ENCODE measurements at regions not wholly inside any gene's neighbourhood (a gene's known extent, or its start where the extent isn't known, plus 50 kb on each side); places are given as distances from the start of the nearest gene placed in this dataset.
"Not testable (repeated sequence)": the region's sequence is repeated elsewhere in the genome, so short reads cannot be mapped to it uniquely, and the experiment has no call there.

- no peaks in the 10 kb centered on the region for H3K36me3 Mint-ChIP-seq (ENCODE audit: low read depth)
- no peak for DNase-seq
- no peaks in the 10 kb centered on the region for H3K4me1 Mint-ChIP-seq
- H3K9me3 Mint-ChIP-seq: no peaks in the 10 kb centered on the region
- ChIA-PET CTCF (no interaction called here), POLR2A (no interaction called here)
- peaks cover 23% of the 10 kb centered on the region for H3K27me3 Mint-ChIP-seq
- no peak overlapping the region for H3K27ac Mint-ChIP-seq
- H3K4me3 Mint-ChIP-seq: no peak overlapping the region
These were observed 208.7 kb upstream of the PRKCQ start for GRCh38 chr10:6788731-6789130.

- H3K27ac Mint-ChIP-seq: no peak overlapping the region
- peaks cover 26% of the 10 kb centered on the region for H3K27me3 Mint-ChIP-seq
- no peak for DNase-seq
- H3K9me3 Mint-ChIP-seq: no peaks in the 10 kb centered on the region
- H3K36me3 Mint-ChIP-seq (ENCODE audit: low read depth): no peaks in the 10 kb centered on the region
- H3K4me3 Mint-ChIP-seq: no peak overlapping the region
- ChIA-PET CTCF (no interaction called here), POLR2A (interaction anchor here (0.6 kb wide), 1 partner anchor 490 kb away, joined by 6 read pairs; no protein-coding TSS in a partner anchor)
- no peaks in the 10 kb centered on the region for H3K4me1 Mint-ChIP-seq
These were observed 208.2 kb upstream of the PRKCQ start for GRCh38 chr10:6788231-6788630.

- no peak for DNase-seq
- ChIA-PET CTCF (interaction anchor here (0.5 kb wide), 1 partner anchor 491 kb away, joined by 3 read pairs; no protein-coding TSS in a partner anchor), POLR2A (interaction anchor here (0.6 kb wide), 1 partner anchor 490 kb away, joined by 6 read pairs; no protein-coding TSS in a partner anchor)
- no peaks in the 10 kb centered on the region for H3K4me1 Mint-ChIP-seq
- H3K9me3 Mint-ChIP-seq: no peaks in the 10 kb centered on the region
- H3K27ac Mint-ChIP-seq: no peak overlapping the region
- H3K27me3 Mint-ChIP-seq: peaks cover 28% of the 10 kb centered on the region
- no peak overlapping the region for H3K4me3 Mint-ChIP-seq
- no peaks in the 10 kb centered on the region for H3K36me3 Mint-ChIP-seq (ENCODE audit: low read depth)
These were observed 207.6 kb upstream of the PRKCQ start for GRCh38 chr10:6787718-6788117.

DNA sequence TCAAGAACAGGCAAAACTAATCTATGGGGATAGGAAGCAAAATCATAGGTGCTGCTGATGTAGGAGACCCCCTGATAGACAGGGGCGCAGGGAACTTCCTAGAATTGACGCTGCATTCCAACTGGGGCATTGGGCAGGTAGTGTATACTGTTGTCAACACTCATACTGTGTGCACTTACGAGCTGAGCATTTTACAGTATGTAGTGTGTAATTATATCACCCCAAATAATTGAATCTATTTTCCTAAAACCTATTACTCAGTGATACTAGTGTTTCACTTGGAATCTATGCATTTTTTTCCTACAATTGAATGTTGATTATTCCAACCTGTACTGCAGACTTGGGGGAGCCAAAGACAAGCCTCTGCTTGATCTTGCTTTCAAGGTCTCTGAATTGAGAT is 207.0 kb upstream of the PRKCQ start:
- H3K4me3 Mint-ChIP-seq: no peak overlapping the region
- CTCF ChIA-PET: interaction anchor here (0.5 to 0.7 kb wide), 2 partner anchors 69 to 492 kb away, joined by 3 to 4 read pairs; no protein-coding TSS in a partner anchor
- H3K36me3 Mint-ChIP-seq (ENCODE audit: low read depth): no peaks in the 10 kb centered on the region
- peaks cover 26% of the 10 kb centered on the region for H3K27me3 Mint-ChIP-seq
- DNase-seq: no peak
- H3K9me3 Mint-ChIP-seq: no peaks in the 10 kb centered on the region
- POLR2A ChIA-PET: no interaction called here
- no peaks in the 10 kb centered on the region for H3K4me1 Mint-ChIP-seq
- no peak overlapping the region for H3K27ac Mint-ChIP-seq

DNA sequence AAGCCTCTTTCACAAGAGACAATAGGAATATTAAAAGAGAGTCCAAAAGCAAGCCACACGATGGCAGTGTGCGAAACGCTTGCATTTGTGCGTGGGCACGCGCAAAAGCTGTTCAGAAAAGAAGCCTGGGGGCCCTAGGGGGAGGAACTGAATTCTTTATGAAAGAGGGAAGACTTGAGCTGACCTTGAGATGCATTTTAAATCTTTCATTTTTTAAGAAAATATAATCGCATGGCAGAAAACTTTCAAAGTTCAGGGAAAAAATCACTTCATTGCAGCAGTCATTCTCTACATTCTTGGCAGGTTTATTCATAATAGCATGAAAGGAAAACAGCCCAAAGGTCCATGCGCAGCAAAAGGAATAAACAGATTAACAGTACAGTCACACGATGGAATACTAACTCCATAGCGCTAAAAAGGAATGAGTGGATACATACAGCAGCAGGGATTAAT is 206.5 kb upstream of the PRKCQ start:
- POLR2A ChIA-PET: no interaction called here
- Mint-ChIP-seq H3K36me3 (ENCODE audit: low read depth) (no peaks in the 10 kb centered on the region), H3K27ac (no peak overlapping the region), H3K4me1 (no peaks in the 10 kb centered on the region), H3K9me3 (no peaks in the 10 kb centered on the region), H3K4me3 (no peak overlapping the region), H3K27me3 (peaks cover 25% of the 10 kb centered on the region)
- no peak for DNase-seq
- CTCF ChIA-PET: interaction anchor here (0.7 kb wide), 1 partner anchor 69 kb away, joined by 4 read pairs; no protein-coding TSS in a partner anchor

- H3K36me3 Mint-ChIP-seq (ENCODE audit: low read depth); POLR2A ChIA-PET; H3K27ac Mint-ChIP-seq; H3K4me1 Mint-ChIP-seq; CTCF ChIA-PET; H3K4me3 Mint-ChIP-seq; DNase-seq; H3K9me3 Mint-ChIP-seq: not testable (repeated sequence)
- peaks cover 24% of the 10 kb centered on the region for H3K27me3 Mint-ChIP-seq
These were observed 204.4 kb upstream of the PRKCQ start for GRCh38 chr10:6784429-6784828.

DNA sequence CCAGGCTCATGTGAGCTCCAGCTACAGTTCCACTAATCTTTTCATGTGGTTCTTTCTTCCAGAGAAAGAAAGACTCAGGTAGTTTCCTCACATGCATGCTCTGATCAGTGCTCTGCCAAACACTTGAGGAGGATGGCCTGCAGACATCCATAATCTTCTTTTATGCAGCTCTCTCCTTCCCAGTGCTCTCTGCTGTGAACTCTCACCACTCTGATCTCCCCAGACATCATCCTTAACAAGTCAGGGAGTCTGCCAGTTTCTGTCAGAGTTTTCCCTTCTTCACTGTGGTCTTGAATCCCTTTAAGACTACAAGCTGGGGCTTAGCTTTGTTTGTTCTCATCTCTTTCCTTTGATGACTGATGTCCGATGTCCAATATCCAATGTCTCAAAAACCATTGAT is 203.4 kb upstream of the PRKCQ start:
- Mint-ChIP-seq H3K27ac (no peak overlapping the region), H3K9me3 (no peaks in the 10 kb centered on the region), H3K27me3 (peaks cover 20% of the 10 kb centered on the region), H3K36me3 (ENCODE audit: low read depth) (no peaks in the 10 kb centered on the region), H3K4me3 (no peak overlapping the region), H3K4me1 (no peaks in the 10 kb centered on the region)
- CTCF ChIA-PET: interaction anchor here (1.1 to 1.3 kb wide), 3 partner anchors 11 to 43 kb away, joined by 3 read pairs; no protein-coding TSS in a partner anchor
- DNase-seq: no peak
- POLR2A ChIA-PET: no interaction called here

GRCh38 chr10:6782378-6782777 is 202.3 kb upstream of the PRKCQ start:
- Mint-ChIP-seq H3K27me3 (peaks cover 25% of the 10 kb centered on the region), H3K4me3 (no peak overlapping the region), H3K27ac (no peak overlapping the region), H3K4me1 (no peaks in the 10 kb centered on the region), H3K36me3 (ENCODE audit: low read depth) (no peaks in the 10 kb centered on the region), H3K9me3 (no peaks in the 10 kb centered on the region)
- CTCF ChIA-PET: interaction anchor here (1.1 to 1.3 kb wide), 2 partner anchors 35 to 42 kb away, joined by 3 read pairs; no protein-coding TSS in a partner anchor
- POLR2A ChIA-PET: no interaction called here
- no peak for DNase-seq

- Mint-ChIP-seq H3K27me3 (peaks cover 30% of the 10 kb centered on the region), H3K9me3 (no peaks in the 10 kb centered on the region), H3K27ac (no peak overlapping the region), H3K4me3 (no peak overlapping the region), H3K36me3 (ENCODE audit: low read depth) (no peaks in the 10 kb centered on the region), H3K4me1 (no peaks in the 10 kb centered on the region)
- CTCF ChIA-PET: no interaction called here
- DNase-seq: no peak
- POLR2A ChIA-PET: no interaction called here
These were observed 201.2 kb upstream of the PRKCQ start for GRCh38 chr10:6781133-6781770.

GRCh38 chr10:6780008-6780677 is 200.1 kb upstream of the PRKCQ start:
- no peaks in the 10 kb centered on the region for H3K4me1 Mint-ChIP-seq
- no peak overlapping the region for H3K27ac Mint-ChIP-seq
- no peaks in the 10 kb centered on the region for H3K36me3 Mint-ChIP-seq (ENCODE audit: low read depth)
- ChIA-PET POLR2A (no interaction called here), CTCF (no interaction called here)
- H3K9me3 Mint-ChIP-seq: no peaks in the 10 kb centered on the region
- peaks cover 35% of the 10 kb centered on the region for H3K27me3 Mint-ChIP-seq
- DNase-seq: no peak
- H3K4me3 Mint-ChIP-seq: no peak overlapping the region

DNA sequence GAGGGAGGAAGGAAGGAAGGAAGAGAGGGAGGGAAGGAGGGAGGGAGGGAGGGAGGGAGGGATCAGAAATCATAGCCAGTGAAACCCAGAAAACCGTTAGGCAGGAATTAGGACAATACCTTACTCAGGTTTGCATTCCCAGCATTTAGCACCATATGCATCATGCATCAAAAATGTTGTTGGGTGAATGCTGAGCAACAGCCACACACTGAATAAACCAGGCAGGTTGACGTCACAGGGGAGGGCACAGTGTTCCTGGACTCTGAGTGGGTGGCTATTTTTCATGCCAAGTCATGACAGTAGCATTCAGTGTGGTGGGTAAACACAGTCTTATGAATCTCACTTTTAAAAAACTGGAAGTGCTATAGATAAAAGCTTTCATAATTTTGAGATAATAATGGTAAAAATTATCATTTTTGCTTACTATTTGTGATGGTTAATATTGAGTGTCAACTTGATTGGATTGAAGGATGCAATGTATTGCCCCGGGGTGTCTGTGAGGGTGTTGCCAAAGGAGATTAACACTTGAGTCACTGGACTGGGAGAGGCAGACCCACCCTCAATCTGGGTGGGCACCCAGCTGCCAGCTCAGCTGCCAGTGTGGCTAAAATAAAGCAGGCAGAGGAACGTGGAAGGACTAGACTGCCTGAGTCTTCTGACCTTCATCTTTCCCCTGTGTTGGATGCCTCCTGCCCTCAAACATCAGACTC is 199.1 kb upstream of the PRKCQ start:
- H3K4me3 Mint-ChIP-seq: no peak overlapping the region
- H3K36me3 Mint-ChIP-seq (ENCODE audit: low read depth): no peaks in the 10 kb centered on the region
- ChIA-PET CTCF (no interaction called here), POLR2A (no interaction called here)
- H3K27me3 Mint-ChIP-seq: peaks cover 39% of the 10 kb centered on the region
- H3K27ac Mint-ChIP-seq: no peak overlapping the region
- no peak for DNase-seq
- H3K4me1 Mint-ChIP-seq: no peaks in the 10 kb centered on the region
- no peaks in the 10 kb centered on the region for H3K9me3 Mint-ChIP-seq

DNA sequence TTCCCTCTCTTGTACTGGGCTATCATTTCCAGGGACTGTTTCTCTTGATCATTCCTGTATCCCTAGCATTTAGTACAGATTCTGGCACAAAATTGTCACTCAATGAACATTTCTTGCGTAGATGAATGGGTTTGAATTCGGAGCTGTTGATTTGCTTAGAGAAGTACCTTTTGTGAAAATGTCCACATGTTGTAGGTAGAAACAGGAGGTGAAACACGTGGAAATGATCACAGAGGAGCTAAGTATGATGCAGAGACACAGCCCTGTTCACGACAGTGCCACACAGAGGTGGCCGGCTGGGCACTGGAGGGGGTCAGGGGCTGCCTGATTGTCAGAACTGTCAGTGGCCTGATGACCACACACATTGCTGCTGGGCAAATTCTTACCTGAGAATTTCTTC is 196.1 kb upstream of the PRKCQ start:
- Mint-ChIP-seq H3K4me3 (no peak overlapping the region), H3K27me3 (peaks cover 30% of the 10 kb centered on the region), H3K27ac (no peak overlapping the region), H3K9me3 (no peaks in the 10 kb centered on the region), H3K36me3 (ENCODE audit: low read depth) (no peaks in the 10 kb centered on the region), H3K4me1 (no peaks in the 10 kb centered on the region)
- no peak for DNase-seq
- ChIA-PET CTCF (no interaction called here), POLR2A (interaction anchor here (0.6 kb wide), 1 partner anchor 1870 kb away, joined by 3 read pairs; no protein-coding TSS in a partner anchor)

DNA sequence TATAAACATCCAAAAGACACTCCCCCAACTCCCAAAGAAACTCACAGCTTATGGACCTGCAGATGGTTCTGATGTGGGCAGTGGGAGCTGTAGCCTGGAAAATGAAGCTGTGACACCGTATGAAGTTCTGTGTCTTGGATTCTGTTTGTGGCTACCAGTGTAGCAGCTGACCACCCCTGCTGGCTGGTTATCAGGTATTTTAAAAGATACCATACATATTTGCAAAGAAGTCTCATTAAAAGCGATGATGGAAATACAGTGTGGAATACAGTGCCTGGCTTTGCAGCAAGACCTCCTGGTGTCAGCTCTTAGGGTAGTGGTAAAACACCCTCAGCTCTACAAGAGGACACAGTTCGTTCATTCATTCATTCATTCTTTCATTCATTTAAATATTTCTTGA is 194.3 kb upstream of the PRKCQ start:
- H3K27ac Mint-ChIP-seq: no peak overlapping the region
- no peak for DNase-seq
- no peak overlapping the region for H3K4me3 Mint-ChIP-seq
- CTCF ChIA-PET: no interaction called here
- H3K27me3 Mint-ChIP-seq: peaks cover 30% of the 10 kb centered on the region
- H3K36me3 Mint-ChIP-seq (ENCODE audit: low read depth): no peaks in the 10 kb centered on the region
- H3K4me1 Mint-ChIP-seq: no peaks in the 10 kb centered on the region
- no peaks in the 10 kb centered on the region for H3K9me3 Mint-ChIP-seq
- POLR2A ChIA-PET: no interaction called here
